DMS153 treated with DMSO at 0.1 percent for 48 hours (cell line): ENCODE measurements at regions not wholly inside any gene's neighbourhood (a gene's known extent, or its start where the extent isn't known, plus 50 kb on each side); places are given as distances from the start of the nearest gene placed in this dataset.
"Not testable (repeated sequence)": the region's sequence is repeated elsewhere in the genome, so short reads cannot be mapped to it uniquely, and the experiment has no call there.

ENCODE experiments used
- DNase-seq: peaks from one replicate; lab custom pipeline; 2025; ENCODE audit not compliant: unreplicated experiment; lab: John Stamatoyannopoulos, UW

DNA sequence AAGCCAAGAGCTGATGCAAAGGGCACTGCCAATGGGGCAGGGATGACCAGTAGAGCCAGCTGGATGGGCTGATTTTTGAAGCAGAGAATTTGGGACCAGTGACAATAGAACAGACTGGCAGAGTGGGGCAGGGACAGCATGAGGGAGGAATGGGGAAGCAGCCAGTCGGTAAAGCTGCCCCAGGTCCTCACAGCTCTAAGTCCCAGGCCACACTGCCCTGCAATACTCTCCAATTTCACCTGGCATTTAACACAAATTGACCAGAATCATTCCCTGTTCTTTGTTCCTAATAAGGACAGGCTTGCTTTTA is 186.9 kb downstream of the CTTN start:
- no peak for DNase-seq

DNA sequence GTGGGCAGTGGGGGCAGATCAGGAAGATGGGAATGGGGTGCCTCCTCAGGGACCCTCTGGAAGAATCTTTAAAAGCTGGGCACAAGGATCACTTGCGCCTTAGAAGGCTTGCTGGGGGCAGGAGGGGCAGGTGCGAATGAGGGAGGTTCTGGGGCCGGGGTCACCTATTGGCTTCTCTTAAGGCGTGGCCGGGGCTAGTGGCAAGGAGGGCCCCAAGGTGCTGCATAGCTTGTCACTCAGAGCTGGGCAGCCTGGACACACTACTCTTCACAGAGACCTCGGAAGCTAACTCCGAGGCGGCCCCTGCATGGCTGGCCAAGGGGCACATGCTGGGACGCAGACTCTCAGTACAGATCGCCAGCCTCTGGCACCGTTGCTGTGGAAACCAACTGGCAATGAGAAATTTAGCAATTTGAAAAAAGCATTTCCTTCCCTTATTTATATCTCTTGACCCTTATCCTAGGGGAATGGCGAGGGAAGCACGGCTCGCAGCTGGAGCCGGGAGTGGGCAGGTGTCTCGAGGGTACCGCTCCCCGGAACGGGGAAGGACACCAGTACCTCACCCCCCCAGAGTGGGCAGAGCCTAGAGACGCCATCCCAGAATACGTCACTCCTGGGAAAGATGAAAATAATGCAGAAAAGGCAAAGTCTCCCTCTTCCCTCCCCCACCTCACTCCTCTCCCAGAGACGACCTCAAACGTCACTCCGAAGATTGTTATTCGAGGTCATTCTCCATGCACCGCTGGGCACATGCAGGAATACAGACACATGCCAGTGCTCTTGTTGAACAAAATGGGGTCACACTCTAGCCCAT is 188.1 kb downstream of the CTTN start:
- no peak for DNase-seq

DNA sequence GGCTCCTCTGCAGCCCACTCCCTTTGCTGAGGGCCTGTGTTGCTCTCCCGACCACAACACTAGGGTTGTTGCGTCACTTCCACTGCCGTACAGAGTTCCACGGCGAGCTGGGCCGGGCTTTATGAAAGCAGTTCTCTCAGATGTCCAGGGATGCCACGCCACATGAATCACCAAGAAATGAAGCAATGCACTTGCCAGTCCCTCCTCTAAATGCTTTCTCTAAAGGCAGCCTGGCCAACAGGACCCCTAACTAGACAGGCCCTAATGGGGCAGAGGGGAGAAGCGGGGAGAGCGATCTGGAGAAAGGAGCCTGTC is 188.7 kb downstream of the CTTN start:
- DNase-seq, result no peak

DNA sequence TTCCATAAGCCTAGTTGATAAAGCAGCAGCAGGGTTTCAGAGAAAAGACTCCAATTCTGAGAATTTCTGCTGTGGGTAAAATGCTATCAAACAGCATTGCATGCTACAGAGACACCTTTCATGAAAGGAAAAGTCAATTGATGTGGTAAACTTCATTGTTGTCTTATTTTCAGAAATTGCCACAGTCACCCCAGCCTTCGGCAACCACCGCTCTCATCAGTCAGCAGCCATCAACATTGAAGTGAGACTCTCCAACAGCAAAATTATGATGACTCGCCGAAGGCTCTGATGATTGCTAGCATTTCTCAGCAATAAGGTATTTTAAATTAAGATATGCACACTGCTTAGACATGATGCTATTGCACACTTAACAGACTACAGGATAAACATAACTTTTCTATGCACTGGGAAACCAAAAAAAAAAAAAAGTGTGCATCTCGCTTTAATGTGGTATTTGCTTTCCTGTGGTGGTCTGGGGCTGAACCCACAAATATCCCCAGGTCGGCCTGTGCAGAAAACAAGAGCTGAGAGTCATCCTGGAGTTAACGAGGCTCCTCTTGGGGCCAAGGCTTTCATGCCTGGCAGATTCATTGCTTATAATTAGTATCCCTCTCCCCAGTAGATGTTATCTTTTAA is 192.1 kb downstream of the CTTN start:
- no peak for DNase-seq

DNA sequence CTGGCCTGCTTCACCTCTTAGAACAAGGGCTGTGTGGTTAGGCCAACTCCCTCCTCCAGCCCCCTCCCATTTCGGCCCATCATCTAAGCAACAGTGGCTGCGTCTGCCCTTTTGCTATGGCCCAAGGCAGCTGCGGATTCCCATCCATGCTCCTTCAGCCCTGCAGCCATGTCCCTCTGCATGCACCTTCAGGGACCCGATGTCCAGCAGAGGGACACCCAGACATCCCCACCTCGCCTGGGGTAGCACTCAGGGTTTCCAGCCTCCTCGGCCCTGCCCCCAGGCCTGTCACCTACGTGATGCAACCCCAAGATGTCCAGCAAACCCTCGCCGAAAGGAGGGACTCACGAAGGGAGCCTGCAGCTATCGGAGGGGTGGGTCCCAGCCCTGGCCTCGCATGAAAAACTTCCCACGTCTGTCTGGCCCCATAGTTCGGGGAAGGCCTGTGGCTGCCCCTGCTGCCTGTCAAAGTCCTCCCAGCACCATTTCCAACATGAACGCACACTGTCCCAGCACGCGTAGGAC is 194.4 kb downstream of the CTTN start:
- no peak for DNase-seq

DNA sequence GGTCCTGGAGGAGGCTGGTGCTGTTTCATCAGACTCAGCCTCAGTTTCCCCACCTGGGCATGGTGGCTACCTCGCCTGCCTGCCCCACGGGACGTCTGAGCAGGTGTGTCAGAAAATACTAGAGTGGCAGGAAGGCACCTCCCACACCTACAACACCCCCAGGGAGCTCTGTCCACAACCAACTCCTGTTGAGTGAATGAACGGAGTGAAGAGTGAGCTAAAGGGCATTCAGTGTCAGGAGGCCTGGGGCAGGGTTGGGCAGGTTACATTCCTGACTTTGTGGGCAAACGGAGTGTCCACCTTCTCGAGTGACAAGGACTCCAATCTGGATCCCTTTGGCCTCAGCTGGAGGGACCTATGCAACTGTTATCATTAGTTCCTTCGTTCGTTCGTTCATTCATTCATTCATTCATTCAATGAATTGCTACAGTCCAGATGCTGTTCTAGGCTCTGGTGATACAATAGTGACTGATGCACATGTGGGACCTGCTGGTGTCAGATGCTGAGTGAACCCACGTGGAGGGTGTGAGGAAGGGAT is 195.2 kb downstream of the CTTN start:
- DNase-seq, result no peak

DNA sequence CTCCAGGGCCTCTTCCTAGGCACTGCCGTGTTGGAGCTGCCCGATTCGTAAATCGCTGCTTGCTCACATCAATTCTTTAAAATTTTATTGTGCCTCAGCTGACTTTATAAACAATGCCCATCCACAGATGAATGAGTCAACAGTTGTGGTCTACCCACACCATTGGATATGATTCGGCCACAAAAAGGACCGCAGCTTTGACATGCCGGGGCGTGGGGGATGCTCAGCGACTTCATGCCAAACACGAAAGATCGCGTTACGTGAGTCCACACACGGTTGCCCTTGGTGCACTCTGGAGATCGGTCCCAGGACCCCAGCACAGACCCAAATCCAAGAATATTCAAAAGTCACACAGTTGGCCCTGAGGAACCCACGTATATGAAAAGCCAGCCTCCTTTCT is 195.7 kb downstream of the CTTN start:
- DNase-seq, result no peak

DNA sequence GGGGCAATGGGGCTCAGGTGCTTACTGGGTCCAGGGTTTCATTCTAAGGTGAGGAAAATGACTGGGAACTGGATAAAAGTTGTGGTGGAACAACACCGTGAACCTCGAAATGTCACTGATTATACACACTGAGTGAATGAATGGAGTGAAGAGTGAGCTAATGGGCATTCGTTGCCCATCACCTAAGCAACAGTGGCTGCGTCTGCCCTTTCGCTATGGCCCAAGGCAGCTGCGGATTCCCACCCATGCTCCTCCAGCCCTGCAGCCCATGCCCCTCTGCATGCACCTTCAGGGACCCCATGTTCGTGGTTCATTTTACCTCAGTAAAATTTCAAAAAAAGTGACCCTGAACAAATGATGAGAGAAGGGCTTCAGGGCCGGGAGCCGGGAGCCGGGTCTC is 196.3 kb downstream of the CTTN start:
- no peak for DNase-seq

DNA sequence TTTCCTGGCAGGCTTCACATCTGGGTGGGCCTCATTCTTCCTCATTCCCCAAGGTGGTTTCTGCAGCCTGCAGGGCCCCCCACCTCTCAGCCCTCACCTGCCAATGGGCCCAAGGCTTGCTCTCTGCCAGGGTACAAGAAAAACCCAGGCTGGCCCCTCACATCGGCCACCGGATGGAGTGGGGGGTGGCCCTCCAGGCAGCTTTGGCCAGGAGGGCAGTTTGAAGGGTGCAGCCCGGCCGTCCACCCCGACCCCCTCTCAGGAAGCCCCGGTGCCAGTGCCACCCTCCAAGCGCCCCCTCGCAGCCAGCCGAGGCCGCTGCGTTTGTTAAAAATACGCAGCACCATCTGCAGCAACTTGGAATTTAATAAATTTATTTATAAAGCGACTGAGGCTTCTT is 196.7 kb downstream of the CTTN start:
- no peak for DNase-seq

DNA sequence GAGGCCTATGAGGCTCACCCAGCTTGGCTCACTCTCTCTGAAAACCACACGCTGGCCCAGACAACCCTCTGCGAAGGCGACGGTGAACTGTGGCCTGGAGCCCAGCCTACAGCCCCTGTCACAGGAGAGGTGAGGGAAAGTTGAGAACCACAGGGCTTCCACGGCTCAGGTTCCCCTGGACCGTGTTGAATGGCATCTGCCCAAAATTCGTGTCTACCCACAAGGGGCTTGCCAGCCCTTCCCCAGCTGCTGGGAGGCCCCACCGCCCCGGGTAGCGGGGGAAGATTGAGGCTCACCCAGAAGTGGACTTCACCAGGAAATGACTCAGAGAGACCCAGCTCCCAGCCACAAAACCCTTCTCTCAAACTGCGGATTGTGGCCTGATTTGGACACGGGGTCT is 197.1 kb downstream of the CTTN start:
- DNase-seq, result no peak

DNA sequence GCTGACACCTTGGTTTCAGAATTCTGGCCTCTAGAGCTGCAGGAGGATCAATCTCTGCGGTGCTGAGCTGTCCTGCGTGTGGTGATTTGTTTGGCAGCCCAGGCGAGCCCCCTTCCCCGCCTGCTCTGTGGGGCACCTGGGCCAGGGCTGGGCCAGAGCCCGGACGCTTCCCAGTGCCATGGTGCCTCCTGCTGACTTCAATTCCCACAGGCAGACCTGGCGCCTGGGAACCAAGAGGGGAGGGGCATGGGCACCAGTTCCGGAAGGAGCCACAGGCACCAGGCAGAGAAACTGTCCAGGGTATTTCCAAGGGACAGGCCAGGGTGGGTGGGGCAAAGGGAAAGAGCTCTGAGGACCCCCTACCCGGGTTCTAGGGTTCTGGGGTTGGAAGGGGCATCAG is 197.8 kb downstream of the CTTN start:
- DNase-seq, result no peak

DNA sequence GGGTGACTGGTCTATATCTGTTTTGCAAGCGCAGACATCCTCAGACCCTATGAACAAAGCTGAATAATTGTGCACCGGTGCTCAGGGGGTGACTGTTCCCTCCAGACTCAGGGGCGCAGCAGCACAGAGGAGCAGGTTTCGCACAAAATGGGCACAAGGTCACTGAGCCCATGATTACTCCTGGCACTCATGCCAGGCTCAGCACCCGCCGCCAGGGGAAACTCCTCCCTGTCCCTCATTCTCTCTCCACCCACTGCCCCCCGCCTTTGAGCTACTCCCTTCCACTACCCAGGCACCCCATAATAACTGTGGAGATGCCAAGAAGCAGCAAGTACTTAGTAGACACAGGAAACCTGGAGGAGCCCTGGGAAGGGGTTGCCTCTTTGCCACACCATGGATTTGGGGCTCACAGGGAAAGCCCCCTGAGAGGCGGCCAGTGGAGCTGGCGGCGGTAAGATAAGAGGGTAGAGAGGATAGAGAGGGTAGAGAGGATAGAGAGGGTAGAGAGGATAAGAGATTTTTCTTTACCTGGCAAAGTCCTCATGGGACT is 198.8 kb downstream of the CTTN start:
- no peak for DNase-seq

DNA sequence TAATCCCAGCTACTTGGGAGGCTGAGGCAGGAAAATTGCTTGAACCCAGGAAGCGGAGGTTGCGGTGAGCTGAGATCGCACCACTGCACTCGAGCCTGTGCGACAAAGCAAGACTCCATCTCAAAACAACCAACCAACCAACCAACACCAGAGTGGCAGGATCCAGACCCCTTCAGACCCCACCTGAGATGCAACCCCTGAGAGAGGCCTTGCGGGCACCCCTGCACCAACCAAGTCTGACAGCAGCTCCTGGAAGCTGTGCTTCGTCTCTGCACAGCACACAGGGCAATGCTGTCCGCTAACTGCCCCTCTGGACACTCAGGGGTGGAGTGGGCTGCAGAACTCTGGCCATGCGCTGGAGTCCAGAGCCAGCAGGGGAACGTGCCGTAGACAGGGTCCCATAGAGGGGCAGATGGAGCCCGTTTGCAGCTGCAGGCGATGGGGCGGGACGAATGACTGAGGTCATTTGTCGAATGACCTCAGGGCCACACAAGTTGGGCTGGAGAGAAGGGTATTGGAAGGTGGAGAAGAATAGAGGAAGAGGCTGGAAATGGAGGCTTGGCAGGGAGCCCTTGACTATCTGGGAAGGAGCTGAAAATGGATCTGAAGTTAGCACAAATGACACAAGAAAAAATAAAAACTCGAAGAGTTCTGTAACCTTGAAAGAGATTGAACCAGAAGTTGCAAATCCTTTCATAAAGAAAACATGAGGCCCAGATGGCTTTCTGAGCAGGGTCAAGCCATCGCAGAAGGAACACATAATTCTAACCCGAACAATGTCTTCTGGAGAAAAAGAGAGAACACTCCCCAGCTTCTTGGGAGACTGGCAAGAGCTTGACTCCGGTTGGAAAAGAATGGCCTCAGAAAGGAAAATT is 199.7 kb downstream of the CTTN start:
- no peak for DNase-seq

DNA sequence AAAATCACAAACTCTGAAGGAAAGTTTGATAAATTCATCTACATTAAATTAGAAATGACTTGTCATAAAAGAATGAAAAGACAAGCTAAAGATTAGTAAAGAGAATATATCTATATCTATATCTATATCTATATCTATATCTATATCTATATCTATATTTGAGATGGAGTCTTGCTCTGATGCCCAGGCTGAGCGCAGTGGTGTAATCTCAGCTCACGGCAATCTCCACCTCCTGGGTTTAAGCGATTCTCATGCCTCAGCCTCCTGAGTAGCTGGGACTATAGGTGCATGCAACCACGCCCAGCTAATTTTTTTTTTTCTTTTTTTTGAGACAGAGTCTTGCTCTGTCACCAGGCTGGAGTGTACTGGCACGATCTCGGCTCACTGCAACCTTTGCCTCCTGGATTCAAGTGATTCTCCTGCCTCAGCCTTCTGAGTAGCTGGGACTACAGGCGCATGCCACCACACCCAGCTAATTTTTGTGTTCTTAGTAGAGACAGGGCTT is 202.6 kb downstream of the CTTN start:
- DNase-seq, result not testable (repeated sequence)

DNA sequence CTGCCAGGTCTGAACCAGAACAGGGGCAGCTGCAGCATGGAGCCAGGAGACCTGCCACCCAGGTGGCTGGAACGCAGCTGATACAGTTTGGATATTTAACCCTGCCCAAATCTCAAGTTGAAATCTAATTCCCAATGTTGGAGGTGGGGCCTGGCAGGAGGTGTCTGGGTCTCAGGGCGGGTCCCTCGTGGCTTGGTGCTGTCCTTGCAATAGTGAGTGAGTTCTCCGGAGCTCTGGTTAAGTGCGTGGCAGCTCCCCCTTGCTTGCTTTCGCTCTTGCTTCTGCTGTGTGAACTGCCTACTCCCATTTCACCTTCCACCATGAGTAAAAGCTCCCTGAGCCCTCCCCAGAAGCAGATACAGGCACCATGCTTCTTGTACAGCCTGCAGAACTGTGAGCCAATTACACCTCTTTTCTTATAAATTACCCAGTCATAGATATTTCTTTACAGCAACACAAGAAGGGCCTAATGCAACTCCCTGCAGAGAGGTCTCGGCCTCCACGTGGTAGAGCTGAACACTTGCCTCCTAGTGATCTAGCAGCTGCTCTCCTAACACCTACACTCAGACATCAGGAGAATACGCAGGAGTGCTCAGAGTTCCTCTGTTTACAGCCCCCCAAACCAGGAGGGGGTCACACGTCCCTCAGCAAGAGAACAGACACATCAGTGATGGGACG is 203.7 kb downstream of the CTTN start:
- DNase-seq, result no peak

DNA sequence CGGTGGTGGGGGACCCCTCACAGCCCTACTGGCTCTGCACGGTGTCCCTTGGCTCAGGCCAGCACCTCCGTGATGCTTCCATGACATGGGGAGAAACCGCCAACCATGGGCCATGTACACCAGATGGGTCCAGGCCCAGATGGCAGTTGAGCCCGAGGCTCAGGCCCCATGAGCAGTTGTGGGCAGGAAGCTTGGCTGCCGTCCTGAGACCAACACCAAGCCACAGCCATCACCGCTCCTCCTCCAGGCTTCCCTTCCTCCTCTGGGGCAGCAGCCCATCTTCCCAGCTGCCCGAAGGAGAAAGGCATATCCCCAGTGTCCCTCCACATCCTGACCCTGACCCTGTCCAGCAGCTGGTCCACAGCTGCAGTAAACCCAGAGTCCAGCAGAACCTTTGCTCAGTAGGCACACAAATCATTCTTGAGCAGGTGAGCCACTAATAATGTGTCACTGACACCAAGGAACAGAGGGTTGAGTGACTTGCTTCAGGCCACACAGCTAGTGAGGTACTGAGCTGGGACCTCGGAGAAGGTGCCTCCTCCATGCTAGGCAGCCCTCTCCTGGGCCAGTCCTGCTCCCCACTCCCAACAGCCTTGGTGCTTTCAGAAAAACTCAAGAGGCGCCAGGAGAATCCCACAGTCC is 204.9 kb downstream of the CTTN start:
- DNase-seq, result no peak

DNA sequence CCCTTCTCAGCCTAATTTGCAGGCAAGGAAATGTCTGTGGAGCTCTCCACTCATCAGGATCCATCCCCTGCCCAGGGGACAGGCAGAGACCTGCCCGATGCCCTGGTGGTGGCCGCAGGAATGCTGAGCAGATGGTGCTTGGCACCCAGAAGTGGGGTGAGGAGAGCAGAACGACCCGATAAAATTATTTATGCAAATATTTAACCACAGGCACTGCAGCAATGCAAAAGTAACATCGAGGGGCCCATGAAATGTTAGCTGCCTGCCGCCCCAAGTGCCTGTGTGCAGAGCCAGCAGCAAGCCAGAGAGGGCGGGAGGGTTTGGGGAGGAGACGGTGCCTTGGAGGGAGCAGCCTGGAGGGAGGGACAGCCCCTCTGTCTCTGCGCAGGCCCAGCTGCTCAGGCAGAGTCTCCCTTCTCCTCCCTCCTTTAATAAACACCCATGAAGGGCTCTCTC is 205.5 kb downstream of the CTTN start:
- DNase-seq, result no peak

DNA sequence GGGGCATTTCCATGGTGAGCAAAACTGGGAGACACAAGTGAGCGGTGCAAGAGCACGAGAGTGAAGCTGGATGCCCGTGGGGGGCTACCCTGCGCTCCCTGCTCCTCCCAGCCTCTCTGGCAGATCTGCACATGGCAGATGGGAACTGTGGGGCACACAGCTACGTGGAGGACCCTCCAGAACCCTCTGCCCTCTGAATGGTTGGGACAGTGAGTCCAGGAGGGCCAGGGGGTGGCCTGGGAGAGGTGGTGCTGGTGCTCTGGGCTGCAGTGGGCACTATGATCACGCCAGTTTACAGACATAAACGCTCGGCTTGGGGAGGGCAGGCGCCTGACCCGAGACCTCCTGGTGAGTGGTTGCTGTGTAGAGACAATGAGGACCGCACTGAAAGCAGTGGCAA is 205.9 kb downstream of the CTTN start:
- DNase-seq, result no peak

DNA sequence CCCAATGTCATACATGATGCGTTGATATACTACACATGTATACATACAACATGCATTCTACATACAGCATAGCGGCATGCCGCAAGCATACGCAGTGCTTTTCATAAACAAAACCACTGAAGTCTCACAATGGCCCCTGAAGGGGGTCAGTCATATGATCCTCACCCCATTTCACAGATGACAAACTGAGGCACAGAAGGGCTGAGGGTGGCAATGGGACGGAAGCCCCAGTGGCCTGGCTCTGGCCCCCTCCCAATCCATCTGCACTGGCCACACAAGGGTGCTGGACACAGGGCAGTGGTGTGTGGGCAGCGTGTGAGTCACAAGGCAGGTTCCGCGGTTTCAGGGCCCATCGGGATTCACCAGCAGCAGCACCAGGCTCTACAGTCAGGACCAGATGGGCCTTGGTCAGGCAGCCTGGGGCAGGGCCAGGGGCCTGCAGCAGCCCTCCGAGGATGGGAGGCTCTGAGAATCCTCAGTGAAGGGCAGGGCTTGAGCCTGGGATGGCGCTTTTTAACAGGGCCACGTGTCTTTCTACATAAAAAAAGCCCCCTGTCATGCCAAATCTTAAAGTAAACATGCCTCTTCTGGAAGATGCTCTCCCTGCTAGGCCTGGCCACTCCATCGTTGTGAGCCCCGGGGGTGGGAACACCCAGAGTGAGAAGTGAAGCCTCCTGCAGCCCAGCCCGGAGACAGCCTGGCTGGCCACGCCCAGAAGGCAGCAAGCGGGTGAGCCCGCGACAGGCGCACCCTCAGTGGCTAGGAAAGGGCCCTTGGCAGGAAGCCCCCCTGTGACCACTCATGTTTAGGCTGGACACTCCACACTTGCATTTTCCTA is 206.5 kb downstream of the CTTN start:
- no peak for DNase-seq
